ENCODE measurements at regions not wholly inside any gene's neighbourhood (a gene's known extent, or its start where the extent isn't known, plus 50 kb on each side); places are given as distances from the start of the nearest gene placed in this dataset.

- no peak overlapping the region for H3K4me3 Mint-ChIP-seq
- H3K27ac Mint-ChIP-seq, result no peak overlapping the region
- H3K36me3 Mint-ChIP-seq, result no peaks in the 10 kb centered on the region
- H3K9me3 Mint-ChIP-seq, result peaks cover 6% of the 10 kb centered on the region
- H3K4me1 Mint-ChIP-seq, result no peaks in the 10 kb centered on the region
- no peak for DNase-seq (ENCODE audit: low spot score in 2 of 2)
- no peak for ATAC-seq
Observed at GRCh38 chr7:46178661-46179060, 257.6 kb upstream of the IGFBP3 start.

- DNase-seq (ENCODE audit: low spot score in 2 of 2) (no peak), ATAC-seq (no peak)
- no peaks in the 10 kb centered on the region for H3K4me1 Mint-ChIP-seq
- peaks cover 8% of the 10 kb centered on the region for H3K9me3 Mint-ChIP-seq
- H3K4me3 Mint-ChIP-seq, result no peak overlapping the region
- no peaks in the 10 kb centered on the region for H3K36me3 Mint-ChIP-seq
- H3K27ac Mint-ChIP-seq, result no peak overlapping the region
Observed at GRCh38 chr7:46177821-46178220, 256.7 kb upstream of the IGFBP3 start.

DNA sequence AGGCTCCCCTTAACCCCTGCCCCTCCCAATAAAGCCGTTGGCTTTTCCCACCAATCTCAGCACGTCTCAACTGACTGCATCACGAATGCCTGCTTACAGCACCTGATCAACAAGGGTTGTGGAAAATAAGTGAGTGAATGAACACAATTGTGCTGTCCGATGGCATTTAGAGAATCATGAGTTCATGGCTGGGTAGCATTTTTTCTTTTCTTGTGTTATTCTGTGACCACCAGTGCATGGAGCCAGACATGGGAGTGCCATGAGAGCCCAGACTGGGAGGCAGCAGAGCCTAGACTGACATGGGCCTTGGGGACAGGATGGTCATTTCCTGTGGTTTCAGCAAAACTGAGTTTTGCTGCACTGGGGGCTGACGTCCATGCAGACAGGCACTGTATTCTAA, 254.1 kb upstream of the IGFBP3 start:
- Mint-ChIP-seq H3K36me3 (no peaks in the 10 kb centered on the region), H3K4me1 (no peaks in the 10 kb centered on the region), H3K27ac (no peak overlapping the region), H3K9me3 (peaks cover 2% of the 10 kb centered on the region), H3K4me3 (no peak overlapping the region)
- no peak for DNase-seq (ENCODE audit: low spot score in 2 of 2)
- ATAC-seq, result no peak

DNA sequence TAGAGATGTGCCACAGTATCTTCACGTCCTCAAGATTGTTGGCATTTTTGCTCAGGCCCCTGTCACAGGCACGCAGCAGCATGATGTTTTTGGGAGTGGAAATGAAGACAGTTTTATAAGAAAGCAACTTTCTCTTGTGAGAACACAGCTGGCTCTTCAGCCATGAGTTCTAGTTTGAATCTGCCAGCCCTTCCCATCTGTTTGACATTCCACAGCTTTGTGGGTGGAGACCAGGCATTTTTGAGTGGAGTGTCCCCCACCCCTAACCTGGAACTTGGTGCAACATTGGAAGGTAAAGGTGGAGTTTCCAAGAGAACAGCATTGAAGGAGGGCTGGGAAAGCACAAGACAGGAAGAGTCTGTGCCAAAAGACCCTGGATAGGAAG, 253.1 kb upstream of the IGFBP3 start:
- DNase-seq (ENCODE audit: low spot score in 2 of 2), result no peak
- Mint-ChIP-seq H3K27ac (no peak overlapping the region), H3K9me3 (peaks cover 2% of the 10 kb centered on the region), H3K4me3 (no peak overlapping the region), H3K36me3 (no peaks in the 10 kb centered on the region), H3K4me1 (no peaks in the 10 kb centered on the region)
- no peak for ATAC-seq

- ATAC-seq (no peak), DNase-seq (ENCODE audit: low spot score in 2 of 2) (no peak)
- H3K9me3 Mint-ChIP-seq, result peaks cover 2% of the 10 kb centered on the region
- H3K4me3 Mint-ChIP-seq, result no peak overlapping the region
- no peak overlapping the region for H3K27ac Mint-ChIP-seq
- no peaks in the 10 kb centered on the region for H3K36me3 Mint-ChIP-seq
- no peaks in the 10 kb centered on the region for H3K4me1 Mint-ChIP-seq
Observed at GRCh38 chr7:46173476-46174195, 252.6 kb upstream of the IGFBP3 start.

DNA sequence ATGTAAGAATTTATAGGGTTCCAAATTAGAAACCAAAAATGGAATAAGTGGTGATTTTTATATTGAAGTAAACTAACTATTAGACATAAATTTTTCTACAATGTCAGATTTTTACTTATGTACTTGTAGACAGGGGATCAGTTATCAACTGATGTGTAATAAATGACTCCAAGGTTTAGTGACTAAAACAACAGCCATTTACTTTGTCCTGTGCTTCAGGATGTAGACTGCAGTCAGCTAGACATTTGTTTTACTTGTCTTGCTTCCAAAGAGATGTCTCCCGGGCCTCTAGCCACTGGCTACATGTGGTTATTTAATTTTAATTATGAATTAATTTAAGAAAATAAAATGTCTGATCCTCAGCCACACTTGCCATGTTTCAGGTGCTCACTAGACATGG, 249.7 kb upstream of the IGFBP3 start:
- Mint-ChIP-seq H3K9me3 (peaks cover 5% of the 10 kb centered on the region), H3K4me3 (no peak overlapping the region), H3K27ac (no peak overlapping the region), H3K4me1 (no peaks in the 10 kb centered on the region), H3K36me3 (no peaks in the 10 kb centered on the region)
- ATAC-seq (no peak), DNase-seq (ENCODE audit: low spot score in 2 of 2) (no peak)

DNA sequence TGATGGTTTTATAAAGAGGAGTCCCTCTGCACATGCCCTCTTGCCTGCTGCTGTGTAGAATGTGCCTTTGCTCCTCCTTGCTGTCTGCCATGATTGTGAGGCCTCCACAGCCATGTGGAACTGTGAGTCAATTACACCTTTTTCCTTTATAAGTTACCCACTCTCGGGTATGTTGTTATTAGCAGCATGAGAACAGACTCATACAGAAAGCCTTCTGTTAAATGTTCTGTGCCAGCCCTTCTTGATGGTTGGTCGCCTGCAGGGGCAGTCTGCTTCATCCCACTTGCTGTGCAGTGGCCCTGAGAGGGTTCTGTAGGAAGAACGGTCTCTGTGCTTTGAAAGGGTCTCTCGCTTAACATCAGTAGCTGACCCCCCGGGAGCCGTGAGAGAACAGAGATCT, 248.9 kb upstream of the IGFBP3 start:
- H3K4me1 Mint-ChIP-seq, result no peaks in the 10 kb centered on the region
- H3K9me3 Mint-ChIP-seq, result peaks cover 5% of the 10 kb centered on the region
- no peak for DNase-seq (ENCODE audit: low spot score in 2 of 2)
- H3K36me3 Mint-ChIP-seq, result no peaks in the 10 kb centered on the region
- no peak overlapping the region for H3K4me3 Mint-ChIP-seq
- no peak for ATAC-seq
- H3K27ac Mint-ChIP-seq, result no peak overlapping the region

GRCh38 chr7:46169384-46169755, 248.3 kb upstream of the IGFBP3 start:
- Mint-ChIP-seq H3K4me3 (no peak overlapping the region), H3K36me3 (no peaks in the 10 kb centered on the region), H3K9me3 (peaks cover 5% of the 10 kb centered on the region), H3K4me1 (no peaks in the 10 kb centered on the region), H3K27ac (no peak overlapping the region)
- no peak for DNase-seq (ENCODE audit: low spot score in 2 of 2)
- ATAC-seq, result no peak

- Mint-ChIP-seq H3K27ac (no peak overlapping the region), H3K4me1 (no peaks in the 10 kb centered on the region), H3K36me3 (no peaks in the 10 kb centered on the region), H3K9me3 (peaks cover 5% of the 10 kb centered on the region), H3K4me3 (no peak overlapping the region)
- no peak for DNase-seq (ENCODE audit: low spot score in 2 of 2)
- no peak for ATAC-seq
Observed at GRCh38 chr7:46168671-46169383, 247.8 kb upstream of the IGFBP3 start.

DNA sequence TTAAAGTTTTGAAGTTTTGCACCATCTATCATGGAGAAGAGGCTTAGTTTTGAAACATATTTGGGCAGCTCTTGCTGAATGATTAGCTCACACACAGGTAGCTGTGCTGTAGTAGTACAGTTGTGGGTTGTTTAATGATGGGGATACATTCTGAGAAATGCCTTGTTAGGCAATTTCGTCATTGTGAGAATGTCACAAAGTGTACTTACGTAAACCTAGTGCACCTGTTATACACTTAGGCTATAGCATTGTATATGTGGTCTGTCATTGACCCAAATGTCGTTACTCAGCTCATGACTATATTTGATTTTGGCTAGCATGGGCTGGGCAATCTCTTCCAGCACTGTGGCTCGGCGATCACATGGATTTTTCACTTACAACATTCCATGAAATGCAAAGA, 247.2 kb upstream of the IGFBP3 start:
- DNase-seq (ENCODE audit: low spot score in 2 of 2) (no peak), ATAC-seq (no peak)
- Mint-ChIP-seq H3K4me1 (no peaks in the 10 kb centered on the region), H3K36me3 (no peaks in the 10 kb centered on the region), H3K9me3 (peaks cover 5% of the 10 kb centered on the region), H3K27ac (no peak overlapping the region), H3K4me3 (no peak overlapping the region)

DNA sequence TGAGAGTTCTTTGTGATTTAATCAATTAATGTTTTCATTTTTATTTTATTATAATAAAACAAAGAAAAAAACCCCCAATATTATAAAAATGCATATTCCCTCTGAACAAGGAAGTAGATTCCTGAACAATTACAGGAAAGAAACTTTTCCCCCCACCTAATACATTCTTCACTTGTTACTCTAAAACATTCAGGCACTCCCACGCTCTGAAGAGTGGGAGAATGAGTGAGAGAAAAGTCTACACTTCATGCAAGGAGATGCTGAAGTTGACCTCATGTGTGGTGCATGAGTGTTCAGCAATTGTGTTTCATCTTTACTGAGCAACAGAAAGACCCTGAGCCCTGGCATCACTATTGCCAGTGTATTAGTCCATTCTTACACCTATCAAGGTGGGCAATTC, 244.2 kb upstream of the IGFBP3 start:
- no peak overlapping the region for H3K4me3 Mint-ChIP-seq
- peaks cover 6% of the 10 kb centered on the region for H3K9me3 Mint-ChIP-seq
- no peaks in the 10 kb centered on the region for H3K36me3 Mint-ChIP-seq
- H3K4me1 Mint-ChIP-seq, result no peaks in the 10 kb centered on the region
- no peak overlapping the region for H3K27ac Mint-ChIP-seq
- ATAC-seq (no peak), DNase-seq (ENCODE audit: low spot score in 2 of 2) (no peak)

- no peak overlapping the region for H3K4me3 Mint-ChIP-seq
- DNase-seq (ENCODE audit: low spot score in 2 of 2) (no peak), ATAC-seq (no peak)
- H3K27ac Mint-ChIP-seq, result no peak overlapping the region
- H3K4me1 Mint-ChIP-seq, result no peaks in the 10 kb centered on the region
- H3K36me3 Mint-ChIP-seq, result no peaks in the 10 kb centered on the region
- H3K9me3 Mint-ChIP-seq, result peaks cover 6% of the 10 kb centered on the region
Observed at GRCh38 chr7:46164629-46165028, 243.6 kb upstream of the IGFBP3 start.

GRCh38 chr7:46163246-46163645, 242.2 kb upstream of the IGFBP3 start:
- H3K36me3 Mint-ChIP-seq, result no peaks in the 10 kb centered on the region
- DNase-seq (ENCODE audit: low spot score in 2 of 2), result no peak
- no peaks in the 10 kb centered on the region for H3K4me1 Mint-ChIP-seq
- peaks cover 6% of the 10 kb centered on the region for H3K9me3 Mint-ChIP-seq
- H3K27ac Mint-ChIP-seq, result no peak overlapping the region
- ATAC-seq, result no peak
- no peak overlapping the region for H3K4me3 Mint-ChIP-seq

DNA sequence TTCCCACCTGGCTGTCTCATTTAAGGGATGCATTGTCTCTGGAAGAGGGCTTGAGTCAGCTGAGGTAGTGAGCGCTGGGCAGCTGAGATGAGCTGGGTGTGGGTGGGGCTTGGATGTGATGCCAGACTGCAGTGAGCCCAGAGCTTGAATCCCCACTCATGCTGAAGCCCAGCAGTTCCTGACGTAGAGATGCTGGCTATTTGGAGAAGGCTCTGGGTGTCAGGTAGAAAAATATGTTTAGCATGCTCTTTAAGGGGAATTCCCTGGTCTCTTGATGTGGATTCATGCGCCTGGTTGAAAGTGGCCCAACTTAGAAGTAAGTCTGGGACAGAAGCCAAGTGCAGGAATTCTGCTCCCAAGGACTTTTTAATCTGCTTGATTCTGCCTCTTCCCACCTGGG, 241.5 kb upstream of the IGFBP3 start:
- no peaks in the 10 kb centered on the region for H3K36me3 Mint-ChIP-seq

GRCh38 chr7:46160861-46161260, 239.8 kb upstream of the IGFBP3 start:
- Mint-ChIP-seq H3K36me3 (no peaks in the 10 kb centered on the region), H3K9me3 (peaks cover 3% of the 10 kb centered on the region), H3K4me1 (no peaks in the 10 kb centered on the region), H3K27ac (no peak overlapping the region), H3K4me3 (no peak overlapping the region)
- no peak for ATAC-seq
- DNase-seq (ENCODE audit: low spot score in 2 of 2), result no peak

More for the DNA sequence above, 241.5 kb upstream of the IGFBP3 start:
- DNase-seq (ENCODE audit: low spot score in 2 of 2) (no peak), ATAC-seq (no peak)
- Mint-ChIP-seq H3K27ac (no peak overlapping the region), H3K4me1 (no peaks in the 10 kb centered on the region), H3K9me3 (peaks cover 6% of the 10 kb centered on the region), H3K4me3 (no peak overlapping the region)

DNA sequence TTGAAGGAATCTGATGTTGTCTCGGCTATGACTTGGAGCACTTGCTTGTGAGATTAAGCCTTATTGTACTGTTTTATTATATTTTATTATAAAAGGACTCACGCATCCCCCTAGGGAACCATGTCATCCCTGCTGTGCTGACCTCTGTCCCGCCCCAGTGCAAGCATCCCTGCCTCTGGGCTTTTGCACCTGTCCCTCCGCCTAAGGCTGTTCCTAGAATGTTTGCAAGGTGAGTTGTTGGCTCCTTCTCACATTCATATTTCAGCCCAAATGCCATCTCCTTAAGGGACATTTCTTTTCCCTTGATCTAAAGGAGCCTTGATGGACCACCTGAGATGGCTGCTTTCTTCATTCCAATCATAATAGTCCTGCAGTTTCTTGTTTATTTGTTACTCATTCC, 236.9 kb upstream of the IGFBP3 start:
- DNase-seq (ENCODE audit: low spot score in 2 of 2) (no peak), ATAC-seq (no peak)
- no peaks in the 10 kb centered on the region for H3K9me3 Mint-ChIP-seq
- H3K36me3 Mint-ChIP-seq, result no peaks in the 10 kb centered on the region
- H3K4me3 Mint-ChIP-seq, result no peak overlapping the region
- no peak overlapping the region for H3K27ac Mint-ChIP-seq
- no peaks in the 10 kb centered on the region for H3K4me1 Mint-ChIP-seq
